PC-3 (cell line): ENCODE measurements at regions not wholly inside any gene's neighbourhood (a gene's known extent, or its start where the extent isn't known, plus 50 kb on each side); places are given as distances from the start of the nearest gene placed in this dataset.

ENCODE experiments used
- ATAC-seq: fragments of 200-7000 bp; cut with Tn5 transposase; 2 replicates; pipeline ENCODE4 v1.9.1; 2020; ENCODE audit warnings: mild to moderate bottlenecking, moderate library complexity
- BruUV-seq: library from RNA; stranded (reverse); fragments of 400-500 nt; replicated peaks from 2 replicates; lab custom pipeline; 2021; lab: Mats Ljungman, UMichigan
- CTCF ChIA-PET: fragments of 300-600 bp; sonication (Branson Sonifier 250); formaldehyde crosslinking; loops from one replicate; lab custom pipeline; 2022; ENCODE audit warnings: antibody characterized with exemption; lab: Charles Lee
- POLR2A ChIA-PET: fragments of 300-600 bp; sonication (Branson Sonifier 250); formaldehyde crosslinking; loops from one replicate; lab custom pipeline; 2022; ENCODE audit warnings: antibody characterized with exemption; ENCODE audit not compliant: unreplicated experiment; lab: Charles Lee
- DNase-seq: peaks from one replicate; pipeline ENCODE4 v3.0.0-alpha.2; 2015
- H2AFZ ChIP-seq: fragments of 300-600 bp; sonication (generic); 2 replicates; pipeline ENCODE4 v1.6.0; 2016; ENCODE audit warnings: antibody characterized with exemption, low read length
- H3F3A ChIP-seq: fragments of 300-600 bp; sonication (generic); one replicate; pipeline ENCODE4 v1.6.0; 2017; ENCODE audit warnings: antibody characterized with exemption, low read length, control low read depth, mild to moderate bottlenecking; ENCODE audit not compliant: unreplicated experiment
- H3K27ac ChIP-seq: fragments of 300-600 bp; sonication (generic); 2 replicates; pipeline ENCODE4 v1.5.1; 2016; ENCODE audit warnings: mild to moderate bottlenecking, low read length
- H3K27me3 ChIP-seq: fragments of 300-600 bp; sonication (generic); 2 replicates; pipeline ENCODE4 v1.6.1; 2016; ENCODE audit warnings: low read length, mixed read lengths
- H3K36me3 ChIP-seq: fragments of 300-600 bp; sonication (generic); 2 replicates; pipeline ENCODE4 v1.6.1; 2016; ENCODE audit warnings: low read depth, mixed run types, low read length, mixed read lengths
- H3K4me1 ChIP-seq: fragments of 300-600 bp; sonication (generic); 2 replicates; pipeline ENCODE4 v1.5.1; 2016; ENCODE audit warnings: low read length; ENCODE audit not compliant: insufficient read depth
- H3K4me2 ChIP-seq: fragments of 300-600 bp; sonication (generic); 2 replicates; pipeline ENCODE4 v1.6.0; 2016; ENCODE audit warnings: low read length
- H3K4me3 ChIP-seq: fragments of 300-600 bp; sonication (generic); 2 replicates; pipeline ENCODE4 v1.5.1; 2016; ENCODE audit warnings: mild to moderate bottlenecking, low read length, mixed read lengths
- H3K79me2 ChIP-seq: fragments of 300-600 bp; sonication (generic); 2 replicates; pipeline ENCODE4 v1.6.1; 2017; ENCODE audit warnings: low read length, mixed read lengths
- H3K9ac ChIP-seq: fragments of 300-600 bp; sonication (generic); 2 replicates; pipeline ENCODE4 v1.6.0; 2016; ENCODE audit warnings: mild to moderate bottlenecking, low read length
- H3K9me2 ChIP-seq: fragments of 300-600 bp; sonication (generic); replicated peaks from 2 replicates; pipeline ENCODE4 v1.6.1; 2016; ENCODE audit warnings: mixed run types, low read length, mixed read lengths
- H3K9me3 ChIP-seq: fragments of 300-600 bp; sonication (generic); 2 replicates; pipeline ENCODE4 v1.6.1; 2016; ENCODE audit warnings: low read length, mixed read lengths
- H4K20me1 ChIP-seq: fragments of 300-600 bp; sonication (generic); 2 replicates; pipeline ENCODE4 v1.6.1; 2016; ENCODE audit warnings: low read length, mixed read lengths
- CTCF ChIP-seq: fragments of 300-600 bp; sonication (generic); conservative IDR thresholded peaks from 2 replicates; pipeline ENCODE4 v1.5.1; 2017; ENCODE audit warnings: antibody characterized with exemption, low read depth, mild to moderate bottlenecking, low read length
- EZH2 ChIP-seq: fragments of 300-600 bp; sonication (generic); IDR thresholded peaks from one replicate; pipeline ENCODE4 v1.6.1; 2017; ENCODE audit warnings: antibody characterized with exemption, mild to moderate bottlenecking, low read length; ENCODE audit not compliant: unreplicated experiment
- EZH2phosphoT487 ChIP-seq: fragments of 300-600 bp; sonication (generic); IDR thresholded peaks from 2 replicates; pipeline ENCODE4 v1.6.1; 2018; ENCODE audit warnings: mild to moderate bottlenecking, antibody characterized with exemption, low read length, borderline replicate concordance
- intact Hi-C: fragments of 100-400 bp; cut with micrococcal nuclease; formaldehyde crosslinking; loops from 2 replicates; pipeline ENCODE4 v1.9.0; 2023

- no peaks in the 10 kb centered on the region for H3K27me3 ChIP-seq
- no peak overlapping the region for H3K27ac ChIP-seq
- H4K20me1 ChIP-seq, result no peaks in the 10 kb centered on the region
- H3K4me1 ChIP-seq, result peaks cover 25% of the 10 kb centered on the region
- no peaks in the 10 kb centered on the region for H3K9me2 ChIP-seq
- no peaks in the 10 kb centered on the region for H3K36me3 ChIP-seq
- H3F3A ChIP-seq, result no peaks in the 10 kb centered on the region
- intact Hi-C loops, result loop anchor here (2.0 kb wide), 2 partner anchors 19 to 65 kb away; no protein-coding TSS in a partner anchor
- H3K4me2 ChIP-seq, result no peak overlapping the region
- ChIA-PET CTCF (no interaction called here), POLR2A (no interaction called here)
- H3K4me3 ChIP-seq, result no peak overlapping the region
- no peaks in the 10 kb centered on the region for H3K9me3 ChIP-seq
- no TSS peak for BruUV-seq
- TF ChIP-seq EZH2 (no peak), EZH2phosphoT487 (no peak), CTCF (no peak)
- H2AFZ ChIP-seq, result no peak overlapping the region
- H3K79me2 ChIP-seq, result no peaks in the 10 kb centered on the region
- no peak overlapping the region for H3K9ac ChIP-seq
- no peak for ATAC-seq
- DNase-seq, result no peak
These were observed 73.0 kb downstream of the FAT4 start for GRCh38 chr4:125387770-125388169.

GRCh38 chr4:125388613-125389012 lies 73.9 kb downstream of the FAT4 start:
- no peak for TF ChIP-seq EZH2phosphoT487
- TF ChIP-seq CTCF, result no peak
- no peak for TF ChIP-seq EZH2
- Histone ChIP-seq H3K9ac (no peak overlapping the region), H3K79me2 (no peaks in the 10 kb centered on the region), H3K4me2 (no peak overlapping the region), H3K27me3 (no peaks in the 10 kb centered on the region), H2AFZ (no peak overlapping the region), H3F3A (no peaks in the 10 kb centered on the region), H3K27ac (no peak overlapping the region), H3K9me2 (no peaks in the 10 kb centered on the region), H3K9me3 (no peaks in the 10 kb centered on the region), H3K36me3 (no peaks in the 10 kb centered on the region), H3K4me3 (no peak overlapping the region), H3K4me1 (peaks cover 26% of the 10 kb centered on the region), H4K20me1 (no peaks in the 10 kb centered on the region)
- ChIA-PET CTCF (no interaction called here), POLR2A (no interaction called here)
- no TSS peak for BruUV-seq
- intact Hi-C loops, result loop anchor here (2.0 kb wide), 2 partner anchors 20 to 66 kb away; no protein-coding TSS in a partner anchor
- DNase-seq (peak; percentile 28), ATAC-seq (no peak)

- DNase-seq (peak; percentile 83), ATAC-seq (peak; percentile 97)
- no peak for TF ChIP-seq EZH2phosphoT487
- TF ChIP-seq EZH2, result no peak
- no peak for TF ChIP-seq CTCF
- Histone ChIP-seq H2AFZ (peak overlapping the region; percentile 57; the same call in 1 of the 2 replicates), H3K27ac (peak overlapping the region; percentile 48), H3F3A (no peaks in the 10 kb centered on the region), H3K27me3 (no peaks in the 10 kb centered on the region), H3K79me2 (no peaks in the 10 kb centered on the region), H3K9me3 (no peaks in the 10 kb centered on the region), H3K9me2 (no peaks in the 10 kb centered on the region), H3K36me3 (no peaks in the 10 kb centered on the region), H3K9ac (no peak overlapping the region), H4K20me1 (no peaks in the 10 kb centered on the region), H3K4me1 (peaks cover 36% of the 10 kb centered on the region), H3K4me3 (peak overlapping the region; percentile 26; the same call in 1 of the 2 replicates), H3K4me2 (peak overlapping the region; percentile 57)
- CTCF ChIA-PET, result no interaction called here
- POLR2A ChIA-PET, result no interaction called here
- intact Hi-C loops, result loop anchor here (2.0 to 10.0 kb wide), 3 partner anchors 21 to 335 kb away; no protein-coding TSS in a partner anchor
- no TSS peak for BruUV-seq
These were observed 75.0 kb downstream of the FAT4 start for GRCh38 chr4:125389713-125390112.
